Skin epidermis (tissue), 12 donors: ENCODE measurements at regions not wholly inside any gene's neighbourhood (a gene's known extent, or its start where the extent isn't known, plus 50 kb on each side); places are given as distances from the start of the nearest gene placed in this dataset.

Experiments used
- H3K27ac ChIP-seq, 21 experiments: fragments of 200-600 bp; sonication (generic) in 11 of 21; one replicate each; pipeline ENCODE4 v1.5.0; 2020; ENCODE audit warnings: mild to moderate bottlenecking in 3 of 21, inconsistent platforms in 2 of 21, moderate library complexity in 2 of 21
- H3K4me3 ChIP-seq, 7 experiments: fragments of 200-600 bp; sonication (generic) in 2 of 7; one replicate each; pipeline ENCODE4 v1.5.0; 2020; ENCODE audit warnings: inconsistent platforms in 2 of 7, mild to moderate bottlenecking in 2 of 7, moderate library complexity in 1 of 7

DNA sequence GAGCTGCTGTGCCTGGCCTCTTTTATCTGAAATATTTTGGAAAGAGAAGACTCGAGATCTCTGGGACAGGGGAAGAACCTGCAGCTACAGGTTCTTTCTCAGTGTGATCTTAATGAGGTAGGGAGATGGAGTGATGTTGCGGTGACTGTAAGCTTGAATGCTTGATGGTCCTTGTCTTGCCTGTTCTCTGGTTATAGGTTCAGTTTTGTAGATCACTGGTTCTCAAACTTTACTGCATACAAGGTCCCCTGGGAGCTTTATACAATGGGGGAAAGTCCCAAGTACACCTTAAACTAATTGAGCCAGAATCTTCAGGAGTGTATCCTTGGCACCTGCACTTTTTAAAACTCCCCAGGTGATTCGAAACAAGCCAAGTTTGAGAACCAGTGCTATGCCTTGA lies 136.7 kb upstream of the CXCR4 start:
- no peak overlapping the region for H3K4me3 ChIP-seq
- peak overlapping the region in 5 of 21 experiments; percentile 4 to 58 (median 20) for H3K27ac ChIP-seq

DNA sequence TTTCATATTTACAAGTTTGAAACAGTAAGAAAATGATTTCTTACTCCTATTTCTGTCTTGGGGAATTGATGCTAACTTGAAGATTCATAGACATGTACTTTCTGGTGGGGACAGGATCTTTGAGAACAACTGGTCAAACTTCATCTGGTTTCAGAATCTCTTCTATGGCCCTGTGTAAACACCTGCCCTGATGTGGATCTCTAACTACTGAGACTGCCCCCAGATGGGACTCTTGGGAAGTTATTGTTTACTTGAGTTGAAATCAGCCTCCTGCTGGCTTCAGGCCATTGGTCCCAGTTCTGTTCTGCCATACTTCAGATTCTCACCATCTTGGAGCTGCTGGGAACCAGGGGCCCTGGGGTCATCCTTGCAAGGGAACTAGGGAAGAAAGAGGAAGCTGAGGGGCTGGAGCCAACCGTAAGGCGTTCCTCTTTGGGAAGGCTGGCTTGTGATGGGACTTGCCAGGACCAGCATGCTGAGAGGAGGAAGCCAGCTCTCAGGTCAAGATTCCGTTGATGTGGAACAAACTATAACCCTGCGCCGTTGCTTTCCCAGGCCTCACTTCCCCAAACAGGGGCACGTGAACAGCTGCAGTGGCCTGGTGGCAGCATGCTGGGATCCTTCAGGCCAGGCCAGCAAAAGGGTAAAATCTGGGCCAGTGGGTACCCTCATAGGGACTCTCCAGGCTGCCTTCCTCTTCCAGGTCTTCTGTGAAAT lies 135.5 kb upstream of the CXCR4 start:
- Histone ChIP-seq H3K27ac (peak overlapping the region in 6 of 21 experiments; percentile 4 to 58 (median 30)), H3K4me3 (no peak overlapping the region)

DNA sequence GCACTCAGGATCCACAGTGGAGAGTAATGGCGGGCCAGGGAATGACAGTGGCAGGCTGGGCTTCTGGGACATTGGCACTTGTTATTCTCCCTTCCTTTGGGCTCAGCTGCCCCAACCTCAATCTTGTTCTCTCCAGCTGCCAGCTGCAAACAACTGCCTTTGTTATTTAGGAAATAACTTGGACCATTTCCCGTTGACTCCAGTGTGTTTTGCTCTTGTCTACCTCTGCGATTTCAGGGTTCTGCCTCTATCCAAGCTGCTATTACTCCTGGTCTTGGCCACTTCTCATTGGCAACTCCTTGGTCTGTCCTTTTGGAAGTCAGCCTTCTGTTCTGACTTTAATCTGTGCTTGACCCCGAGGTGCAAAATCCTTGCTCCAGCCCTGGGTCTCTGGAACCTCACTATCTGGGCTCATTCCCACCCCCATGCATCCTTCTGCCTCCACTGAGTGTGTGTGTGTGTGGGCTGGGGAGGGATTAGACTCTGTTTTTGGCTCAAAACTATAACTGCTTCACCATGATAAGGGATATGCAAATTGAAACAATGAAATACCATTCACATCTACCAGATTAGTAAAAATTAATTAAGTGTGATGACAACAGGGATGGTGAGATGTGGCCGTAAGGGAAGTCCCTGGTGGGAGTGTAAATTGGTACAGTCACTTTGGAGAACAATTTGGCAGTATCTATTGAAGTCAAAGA lies 134.1 kb upstream of the CXCR4 start:
- H3K27ac ChIP-seq = no peak overlapping the region
- no peak overlapping the region for H3K4me3 ChIP-seq

DNA sequence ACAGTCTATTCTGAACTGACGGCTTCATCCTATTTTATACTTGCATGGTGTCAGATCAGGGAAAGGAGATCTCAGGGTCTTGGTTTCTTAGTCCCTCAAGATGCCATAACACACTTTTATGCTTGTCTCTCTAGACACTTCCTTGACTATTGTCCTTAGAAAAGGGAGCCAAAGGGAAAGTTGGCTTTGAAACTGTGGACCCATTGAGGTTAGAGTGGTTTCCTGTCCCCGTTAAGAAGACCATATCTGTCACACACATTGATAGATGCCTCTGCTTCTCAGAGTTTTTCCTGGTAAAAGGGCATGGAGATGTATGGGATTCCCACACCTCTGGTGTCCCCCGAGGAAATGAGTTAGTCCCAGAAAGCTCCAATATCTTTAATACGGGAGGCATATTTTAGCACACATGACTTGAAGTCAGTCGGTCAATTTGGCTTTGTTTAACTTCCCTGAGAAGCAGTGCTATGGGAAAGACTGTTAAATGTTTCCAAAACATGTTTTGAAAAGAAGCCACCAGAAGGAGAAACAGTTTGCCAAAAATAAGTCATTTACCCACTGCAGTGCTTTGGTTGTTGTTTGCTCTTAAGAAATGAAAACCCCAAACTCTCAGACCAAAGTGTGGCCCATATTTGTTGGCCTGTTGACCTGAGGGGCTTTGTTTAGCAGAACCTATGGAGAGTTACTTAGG lies 133.4 kb upstream of the CXCR4 start:
- Histone ChIP-seq H3K4me3 (no peak overlapping the region), H3K27ac (no peak overlapping the region)

DNA sequence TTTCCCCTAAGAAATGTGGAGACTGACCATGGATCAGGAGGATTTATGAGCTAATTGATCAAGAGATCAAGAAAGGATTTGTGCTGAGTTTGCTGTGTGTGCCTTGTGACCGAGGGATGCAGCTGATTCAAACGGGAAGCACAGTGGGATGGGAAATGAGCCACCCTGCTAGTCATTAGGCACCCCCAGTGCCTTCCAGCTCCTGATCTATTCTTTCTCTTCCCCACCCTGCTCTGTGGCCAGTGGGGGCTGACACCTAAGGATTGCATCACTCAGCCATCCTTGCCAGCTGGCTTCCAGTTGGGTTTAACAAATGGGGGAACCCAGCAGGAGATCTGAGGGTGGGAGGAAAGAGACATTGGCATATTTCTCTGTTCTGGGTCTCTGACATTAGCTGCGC lies 132.2 kb upstream of the CXCR4 start:
- no peak overlapping the region for H3K4me3 ChIP-seq
- no peak overlapping the region for H3K27ac ChIP-seq

DNA sequence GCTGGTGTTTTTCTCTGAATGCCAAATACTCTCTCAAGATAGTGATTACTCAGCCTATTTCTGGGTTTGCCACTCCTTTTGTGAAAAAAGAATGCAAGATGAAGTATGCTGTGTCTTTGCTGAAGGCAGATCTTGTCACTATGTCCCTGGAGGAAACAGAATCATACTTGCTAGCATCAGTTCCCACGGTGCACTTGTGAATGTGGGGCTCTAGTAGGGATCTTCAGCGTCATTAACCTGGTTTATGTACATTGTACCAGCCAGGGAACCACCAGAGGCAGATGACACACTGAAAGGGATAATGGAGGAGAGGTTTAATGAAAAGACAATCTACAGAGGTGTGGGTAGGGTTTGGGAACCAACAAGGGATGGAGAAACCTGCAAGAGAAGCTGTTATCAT lies 131.0 kb upstream of the CXCR4 start:
- H3K4me3 ChIP-seq = no peak overlapping the region
- no peak overlapping the region for H3K27ac ChIP-seq

DNA sequence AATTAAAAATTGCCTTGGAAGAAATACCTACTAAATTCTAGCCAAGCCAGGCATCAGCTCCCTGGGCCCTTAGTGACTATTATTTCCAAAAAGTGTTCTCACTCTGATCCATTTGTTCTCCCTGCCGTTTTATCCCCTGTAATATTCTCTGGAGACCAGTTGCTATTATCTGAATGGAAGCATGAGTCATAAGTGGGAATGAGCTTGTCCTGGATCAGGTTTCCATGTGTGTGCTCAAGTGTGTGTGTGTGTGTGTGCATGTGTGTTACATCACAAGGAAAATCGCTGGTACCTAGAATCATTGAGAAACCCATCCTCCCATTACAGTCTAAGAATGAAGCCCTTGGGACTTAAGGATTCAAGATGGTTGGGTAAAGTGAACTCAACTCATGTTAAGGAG lies 130.3 kb upstream of the CXCR4 start:
- Histone ChIP-seq H3K27ac (no peak overlapping the region), H3K4me3 (no peak overlapping the region)

DNA sequence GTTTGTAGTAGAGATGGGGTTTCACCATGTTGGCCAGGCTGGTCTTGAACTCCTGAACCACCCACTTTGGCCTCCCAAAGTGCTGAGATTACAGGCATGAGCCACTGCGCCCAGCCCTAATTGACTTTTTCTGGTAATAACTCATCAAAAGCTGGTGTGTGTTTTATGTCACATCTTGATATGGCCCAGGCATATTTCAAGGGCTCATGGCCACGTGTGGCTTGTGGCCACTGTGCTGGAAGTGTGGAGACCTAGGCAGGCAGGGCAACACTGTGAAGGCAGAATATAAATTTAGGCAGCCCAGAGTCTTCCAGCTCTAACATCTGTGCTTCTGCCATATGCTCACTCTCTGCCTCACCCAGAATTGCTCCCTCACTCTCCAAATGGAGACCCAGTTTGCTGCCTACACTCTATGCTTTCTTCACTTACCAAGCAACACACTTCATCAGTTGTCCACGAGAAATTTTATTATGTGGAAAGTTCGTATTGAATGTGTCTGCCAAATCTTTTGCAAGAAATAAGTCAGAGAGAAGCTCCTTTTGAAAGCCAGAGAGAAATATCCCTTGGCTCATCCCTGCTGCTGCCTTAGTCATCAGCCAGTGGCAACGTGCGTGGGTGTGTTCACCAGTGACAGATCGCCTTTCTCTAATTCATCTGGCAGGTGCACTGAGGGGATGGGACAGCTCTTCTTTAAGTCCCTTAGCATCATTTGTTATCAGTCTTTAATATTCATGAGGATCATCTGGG lies 129.4 kb upstream of the CXCR4 start:
- H3K27ac ChIP-seq = no peak overlapping the region
- no peak overlapping the region for H3K4me3 ChIP-seq

DNA sequence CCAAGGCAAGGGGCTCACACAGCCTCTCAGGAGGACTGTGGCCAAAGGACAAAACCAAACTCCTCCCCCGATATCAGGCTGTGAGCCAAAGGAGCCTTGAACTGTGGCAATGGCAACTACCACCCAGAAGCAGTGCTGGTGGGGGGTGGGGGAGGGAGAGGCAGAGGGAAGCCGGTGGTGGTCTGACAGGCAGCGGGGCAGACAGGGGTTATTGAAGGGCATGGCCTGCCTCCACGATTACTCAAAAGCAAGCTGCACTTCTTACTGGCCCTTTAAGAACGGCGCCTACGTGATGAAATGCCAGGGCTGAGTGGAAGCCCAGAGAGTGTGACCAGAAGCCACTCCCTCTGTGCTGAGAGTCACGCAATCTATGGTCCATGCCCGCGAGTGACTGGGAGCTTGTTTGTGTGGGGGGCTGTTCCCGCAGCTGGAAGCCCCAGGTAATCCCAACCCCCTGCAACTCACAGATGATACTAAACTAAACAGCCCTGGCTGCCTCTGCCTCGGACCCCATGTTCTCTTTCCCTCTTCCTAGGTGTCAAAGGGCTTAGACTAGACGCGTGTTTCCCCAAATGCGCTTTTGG lies 128.2 kb upstream of the CXCR4 start:
- H3K27ac ChIP-seq = peak overlapping the region in 2 of 21 experiments; percentile 3 to 42
- H3K4me3 ChIP-seq = no peak overlapping the region

DNA sequence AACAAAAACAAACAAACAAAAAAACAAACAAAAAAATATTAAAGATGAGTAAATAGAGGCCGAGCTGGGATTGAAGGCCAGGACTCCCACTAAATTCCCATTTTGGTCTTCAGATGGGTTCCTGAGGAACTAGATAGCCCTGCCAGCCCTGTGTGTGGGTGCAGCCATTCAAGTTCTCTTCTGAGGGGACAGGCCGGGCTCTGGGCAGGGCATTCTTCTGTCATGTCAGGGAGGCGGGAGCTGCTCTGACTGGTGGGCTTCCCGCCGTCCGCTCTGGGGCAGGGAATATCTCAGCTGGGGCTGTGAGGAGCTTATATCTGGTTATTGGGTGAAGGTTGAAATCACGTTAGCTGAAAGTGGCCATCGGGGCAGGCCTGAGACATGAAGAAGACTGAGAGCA lies 127.3 kb upstream of the CXCR4 start:
- peak overlapping the region in 1 of 21 experiments; percentile 1 for H3K27ac ChIP-seq
- no peak overlapping the region for H3K4me3 ChIP-seq

DNA sequence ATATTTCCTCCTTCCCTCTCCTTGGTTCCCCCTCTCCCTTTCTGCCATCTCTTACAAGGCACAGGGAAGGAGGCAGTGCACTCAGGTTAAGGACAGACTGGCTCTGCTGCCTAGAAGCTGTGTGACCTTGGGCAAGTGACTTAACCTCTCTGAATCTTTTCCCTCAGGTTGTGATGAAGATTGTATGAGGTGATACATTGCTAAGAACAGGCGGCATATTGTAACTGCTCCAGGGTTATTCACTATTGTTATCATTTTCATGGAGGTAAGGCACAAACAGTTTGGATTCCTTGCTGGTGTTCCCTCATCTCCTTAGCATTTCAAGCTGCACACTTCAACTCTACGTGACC lies 126.6 kb upstream of the CXCR4 start:
- Histone ChIP-seq H3K27ac (no peak overlapping the region), H3K4me3 (no peak overlapping the region)

DNA sequence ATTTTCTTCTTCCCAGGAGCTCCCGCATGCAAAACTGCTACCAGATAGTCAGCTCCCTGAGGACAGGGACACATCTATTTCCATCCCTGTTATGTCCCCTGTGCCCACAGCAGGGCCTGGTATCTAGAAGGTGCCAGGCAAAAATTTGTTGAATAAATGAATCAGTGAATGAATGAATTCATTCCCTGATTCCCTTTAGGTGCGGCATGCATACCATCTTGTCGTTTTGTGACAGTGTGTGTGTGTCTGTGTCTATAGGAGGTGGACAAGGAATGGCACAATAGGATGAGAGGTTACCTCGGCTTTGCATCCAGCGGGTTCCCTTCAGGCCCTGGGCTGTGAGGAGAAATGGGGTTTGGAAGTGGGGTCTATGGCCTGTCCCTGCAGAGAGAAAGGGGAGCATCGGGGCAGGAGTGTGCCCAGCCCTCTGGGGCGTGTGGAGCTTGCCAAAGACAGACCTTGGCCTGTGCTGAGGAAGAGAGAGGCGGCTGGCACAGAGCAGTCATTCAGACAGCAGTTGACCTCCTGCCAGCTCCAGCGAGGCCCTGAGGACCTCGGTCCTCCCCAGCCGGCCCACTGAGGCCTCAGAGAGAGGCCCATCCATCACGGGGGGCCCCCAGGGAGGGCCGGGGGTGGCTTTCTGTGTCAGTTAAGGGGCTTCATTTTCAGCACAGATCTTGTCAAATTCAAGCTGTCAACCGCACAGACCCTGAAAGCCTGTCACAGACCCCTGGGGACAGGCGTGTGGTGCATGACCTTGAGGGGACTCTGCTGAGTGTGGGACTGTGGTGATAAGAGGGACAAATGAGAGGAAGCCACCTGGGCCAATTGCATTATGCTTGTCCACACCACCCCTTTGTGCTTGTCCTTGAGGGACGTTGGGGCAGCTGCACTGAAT lies 125.9 kb upstream of the CXCR4 start:
- Histone ChIP-seq H3K27ac (no peak overlapping the region), H3K4me3 (no peak overlapping the region)

DNA sequence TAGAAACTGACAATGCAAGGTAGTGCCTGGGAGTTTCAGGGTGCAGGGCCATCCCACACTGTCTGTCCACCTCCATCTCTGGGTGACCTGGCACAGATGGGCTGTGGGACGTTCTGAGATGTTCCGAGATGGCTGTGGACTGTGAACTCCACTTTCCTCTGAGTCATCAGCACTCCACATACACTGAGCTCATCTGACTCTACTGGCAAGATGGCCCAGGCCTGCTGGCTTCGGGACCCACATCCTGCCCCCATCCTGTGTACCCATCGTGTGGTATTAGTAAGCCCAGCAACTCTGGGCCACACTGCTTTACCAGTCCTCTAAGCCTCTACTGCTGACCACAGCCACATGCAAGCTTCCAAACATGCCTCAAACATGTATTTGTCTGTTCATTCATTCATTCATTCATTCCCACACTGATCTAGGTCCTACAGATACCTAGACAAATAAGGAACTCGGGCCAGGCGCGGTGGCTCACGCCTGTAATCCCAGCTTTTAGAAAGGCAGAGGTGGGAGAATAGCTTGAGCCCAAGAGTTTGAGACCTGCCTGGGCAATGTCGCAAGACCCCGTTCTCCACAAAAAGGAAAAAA lies 124.8 kb upstream of the CXCR4 start:
- peak overlapping the region in 7 of 21 experiments; percentile 20 to 75 (median 41) for H3K27ac ChIP-seq

DNA sequence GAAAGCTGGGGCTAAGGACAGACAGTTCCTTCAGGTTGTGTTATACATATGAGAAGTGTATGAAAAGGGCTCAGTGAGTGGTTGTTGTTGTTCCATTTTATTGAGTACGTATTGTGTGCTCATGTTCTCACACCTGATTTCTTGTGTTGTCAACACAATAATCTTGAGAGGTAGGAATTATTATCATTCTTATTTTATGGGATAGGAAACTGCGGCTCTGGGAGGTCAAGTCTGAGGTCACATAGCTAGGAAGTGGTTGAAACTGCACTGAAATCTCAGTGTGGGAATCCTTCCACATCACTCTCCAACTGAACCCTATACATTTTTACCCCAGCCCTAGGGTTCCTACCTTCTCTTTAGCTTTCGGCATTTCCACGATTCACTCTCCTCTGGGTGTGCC lies 124.2 kb upstream of the CXCR4 start:
- peak overlapping the region in 7 of 21 experiments; percentile 20 to 75 (median 41) for H3K27ac ChIP-seq
- no peak overlapping the region for H3K4me3 ChIP-seq

More for the DNA sequence above, 124.8 kb upstream of the CXCR4 start:
- no peak overlapping the region for H3K4me3 ChIP-seq

DNA sequence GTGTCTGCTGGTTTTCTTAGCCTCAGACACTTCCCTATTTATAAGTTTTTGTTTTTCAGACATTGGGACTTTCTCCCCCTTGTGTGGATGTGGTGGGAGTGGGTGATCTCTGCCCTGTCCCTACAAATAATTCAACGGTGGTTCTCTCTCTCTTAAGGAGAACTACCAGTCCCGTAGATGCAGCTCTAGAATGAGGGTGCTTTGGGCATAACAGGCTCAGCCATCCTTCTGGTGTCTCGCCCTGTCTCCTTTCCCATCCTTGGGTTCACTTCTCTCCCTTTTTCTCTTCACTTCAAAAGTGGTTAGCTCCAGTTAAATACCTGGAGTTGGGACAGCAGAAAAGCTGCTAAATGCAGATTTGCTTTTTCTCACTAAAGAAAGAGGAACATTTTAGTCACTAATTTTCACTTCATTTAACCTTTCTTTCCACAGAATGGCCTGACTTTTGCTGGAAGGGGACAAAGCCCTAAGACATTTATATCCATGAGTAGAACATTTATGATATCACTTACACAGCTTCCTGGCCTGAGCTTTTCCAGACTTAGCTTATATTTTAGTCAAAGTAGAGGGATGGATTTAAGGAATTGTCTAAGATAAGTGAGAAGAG lies 121.2 kb upstream of the CXCR4 start:
- Histone ChIP-seq H3K4me3 (no peak overlapping the region), H3K27ac (peak overlapping the region in 18 of 21 experiments; percentile 9 to 89 (median 69))

DNA sequence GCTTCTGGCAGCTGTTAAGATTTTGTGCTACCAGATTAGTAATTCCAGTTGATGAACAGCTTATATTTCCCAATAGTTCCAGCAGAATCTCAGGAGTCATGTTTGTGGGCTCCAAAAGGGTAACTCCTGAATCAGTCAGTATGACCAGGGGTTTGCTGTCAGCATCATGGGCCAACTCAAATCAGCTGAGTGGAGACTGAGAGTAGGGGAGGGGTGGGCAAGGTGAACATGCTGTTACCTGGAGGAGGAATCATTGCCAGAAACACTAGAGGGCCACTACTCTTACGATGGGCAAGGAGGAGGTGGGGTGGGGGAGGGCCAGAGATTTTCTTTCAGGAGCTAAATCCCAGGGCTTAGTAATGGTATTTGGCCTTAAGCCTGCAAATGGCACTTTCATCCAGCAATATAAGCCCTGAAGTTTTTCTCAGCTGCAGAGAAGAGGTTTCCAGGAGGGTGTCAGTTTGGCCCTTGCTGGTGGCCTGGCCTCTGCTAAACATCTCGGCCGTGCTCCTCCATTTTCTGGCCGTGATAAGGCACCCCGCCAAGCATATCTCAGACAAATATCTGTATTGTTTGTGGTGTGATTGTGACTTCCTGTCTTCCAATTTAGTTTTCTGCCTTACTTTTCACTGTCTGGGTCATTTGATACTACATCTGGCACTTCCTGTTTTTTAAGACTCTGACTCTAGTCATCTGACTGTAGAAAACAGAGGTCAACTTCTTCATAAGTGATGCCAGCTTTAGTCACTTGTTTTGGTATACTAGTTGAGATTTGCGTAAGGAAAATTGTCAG lies 120.5 kb upstream of the CXCR4 start:
- Histone ChIP-seq H3K4me3 (no peak overlapping the region), H3K27ac (peak overlapping the region in 20 of 21 experiments; percentile 3 to 89 (median 76))

DNA sequence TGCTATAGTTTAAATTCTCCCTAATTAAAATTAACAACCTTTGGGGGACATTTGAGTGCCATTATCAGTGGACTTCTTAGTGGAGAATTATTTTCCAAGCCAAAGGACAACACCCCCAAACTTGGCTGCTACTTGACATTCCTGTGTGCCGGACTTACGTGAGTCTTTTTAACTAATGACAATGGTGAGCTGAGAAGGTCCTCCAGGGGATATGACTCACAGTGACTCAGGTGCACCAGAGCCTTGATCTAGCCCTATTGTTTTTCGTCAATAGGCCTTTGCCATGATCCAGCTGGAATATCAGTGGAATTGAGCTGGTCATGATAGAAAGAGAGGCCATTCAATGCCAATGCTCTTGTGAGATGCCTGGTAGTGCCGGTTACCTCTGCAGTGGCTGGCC lies 118.1 kb upstream of the CXCR4 start:
- Histone ChIP-seq H3K4me3 (no peak overlapping the region), H3K27ac (peak overlapping the region in 3 of 21 experiments; percentile 11 to 40 (median 16))
